Parathyroid adenoma (tissue), 2 donors: ENCODE measurements at regions not wholly inside any gene's neighbourhood (a gene's known extent, or its start where the extent isn't known, plus 50 kb on each side); places are given as distances from the start of the nearest gene placed in this dataset.

Source experiments
- H2AFZ ChIP-seq: fragments of 300-600 bp; sonication (generic); one replicate; pipeline ENCODE4 v1.7.0; 2017; ENCODE audit warnings: antibody characterized with exemption, mild to moderate bottlenecking
- H3K27ac ChIP-seq: fragments of 300-600 bp; sonication (generic); one replicate; pipeline ENCODE4 v1.7.0; 2017
- H3K27me3 ChIP-seq: fragments of 300-600 bp; sonication (generic); one replicate; pipeline ENCODE4 v1.7.0; 2017; ENCODE audit warnings: low read length; ENCODE audit not compliant: control insufficient read depth, insufficient read depth
- H3K36me3 ChIP-seq: fragments of 300-600 bp; sonication (generic); one replicate; pipeline ENCODE4 v1.7.0; 2017; ENCODE audit warnings: low read length; ENCODE audit not compliant: control insufficient read depth, insufficient read depth
- H3K4me1 ChIP-seq: fragments of 300-600 bp; sonication (generic); one replicate; pipeline ENCODE4 v1.7.0; 2017; ENCODE audit warnings: control low read depth
- H3K4me2 ChIP-seq: fragments of 300-600 bp; sonication (generic); one replicate; pipeline ENCODE4 v1.7.0; 2017; ENCODE audit warnings: low read length
- H3K4me3 ChIP-seq: fragments of 300-600 bp; sonication (generic); one replicate; pipeline ENCODE4 v1.7.0; 2017; ENCODE audit warnings: low read depth, low read length
- H3K79me2 ChIP-seq: fragments of 300-600 bp; sonication (generic); one replicate; pipeline ENCODE4 v1.7.0; 2017; ENCODE audit warnings: control low read depth
- H3K9ac ChIP-seq: fragments of 300-600 bp; sonication (generic); one replicate; pipeline ENCODE4 v1.7.0; 2017; ENCODE audit warnings: mild to moderate bottlenecking
- H3K9me3 ChIP-seq: fragments of 300-600 bp; sonication (generic); one replicate; pipeline ENCODE4 v1.7.0; 2017; ENCODE audit warnings: low read length; ENCODE audit not compliant: control insufficient read depth
- TF ChIP-seq, protein P1 (sequence below): fragments of 300-600 bp; sonication (generic); IDR thresholded peaks from one replicate; pipeline ENCODE4 v1.7.0; 2017; ENCODE audit warnings: antibody characterized with exemption, mild to moderate bottlenecking
- donor health status: primary hyperparathyroidism.

- Histone ChIP-seq H3K4me1 (peaks cover 7% of the 10 kb centered on the region), H3K4me2 (no peak overlapping the region), H3K36me3 (no peaks in the 10 kb centered on the region), H3K27me3 (no peaks in the 10 kb centered on the region), H3K9me3 (no peaks in the 10 kb centered on the region), H3K27ac (no peak overlapping the region), H3K4me3 (no peak overlapping the region), H3K79me2 (no peaks in the 10 kb centered on the region), H3K9ac (no peak overlapping the region), H2AFZ (no peak overlapping the region)
- TF ChIP-seq, protein P1, sequence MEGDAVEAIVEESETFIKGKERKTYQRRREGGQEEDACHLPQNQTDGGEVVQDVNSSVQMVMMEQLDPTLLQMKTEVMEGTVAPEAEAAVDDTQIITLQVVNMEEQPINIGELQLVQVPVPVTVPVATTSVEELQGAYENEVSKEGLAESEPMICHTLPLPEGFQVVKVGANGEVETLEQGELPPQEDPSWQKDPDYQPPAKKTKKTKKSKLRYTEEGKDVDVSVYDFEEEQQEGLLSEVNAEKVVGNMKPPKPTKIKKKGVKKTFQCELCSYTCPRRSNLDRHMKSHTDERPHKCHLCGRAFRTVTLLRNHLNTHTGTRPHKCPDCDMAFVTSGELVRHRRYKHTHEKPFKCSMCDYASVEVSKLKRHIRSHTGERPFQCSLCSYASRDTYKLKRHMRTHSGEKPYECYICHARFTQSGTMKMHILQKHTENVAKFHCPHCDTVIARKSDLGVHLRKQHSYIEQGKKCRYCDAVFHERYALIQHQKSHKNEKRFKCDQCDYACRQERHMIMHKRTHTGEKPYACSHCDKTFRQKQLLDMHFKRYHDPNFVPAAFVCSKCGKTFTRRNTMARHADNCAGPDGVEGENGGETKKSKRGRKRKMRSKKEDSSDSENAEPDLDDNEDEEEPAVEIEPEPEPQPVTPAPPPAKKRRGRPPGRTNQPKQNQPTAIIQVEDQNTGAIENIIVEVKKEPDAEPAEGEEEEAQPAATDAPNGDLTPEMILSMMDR, result no peak
Observed at GRCh38 chr3:62938583-62938982, 63.4 kb upstream of the CADPS start.

- no peaks in the 10 kb centered on the region for H3K27me3 ChIP-seq
- H3K4me1 ChIP-seq, result peaks cover 7% of the 10 kb centered on the region
- no peaks in the 10 kb centered on the region for H3K36me3 ChIP-seq
- H3K9me3 ChIP-seq, result no peaks in the 10 kb centered on the region
- no peaks in the 10 kb centered on the region for H3K79me2 ChIP-seq
- TF ChIP-seq, protein P1, result no peak
- no peak overlapping the region for H2AFZ ChIP-seq
- no peak overlapping the region for H3K4me2 ChIP-seq
- H3K9ac ChIP-seq, result no peak overlapping the region
- no peak overlapping the region for H3K4me3 ChIP-seq
- H3K27ac ChIP-seq, result no peak overlapping the region
Observed at GRCh38 chr3:62939707-62940106, 64.5 kb upstream of the CADPS start.

- Histone ChIP-seq H3K36me3 (no peaks in the 10 kb centered on the region), H3K4me1 (peaks cover 7% of the 10 kb centered on the region), H3K9me3 (no peaks in the 10 kb centered on the region), H3K27me3 (no peaks in the 10 kb centered on the region), H3K9ac (no peak overlapping the region), H3K27ac (peak overlapping the region; percentile 63), H2AFZ (peak overlapping the region; percentile 85), H3K4me3 (no peak overlapping the region), H3K79me2 (no peaks in the 10 kb centered on the region), H3K4me2 (no peak overlapping the region)
- TF ChIP-seq, protein P1, result no peak
Observed at GRCh38 chr3:62940771-62941563, 65.8 kb upstream of the CADPS start.

DNA sequence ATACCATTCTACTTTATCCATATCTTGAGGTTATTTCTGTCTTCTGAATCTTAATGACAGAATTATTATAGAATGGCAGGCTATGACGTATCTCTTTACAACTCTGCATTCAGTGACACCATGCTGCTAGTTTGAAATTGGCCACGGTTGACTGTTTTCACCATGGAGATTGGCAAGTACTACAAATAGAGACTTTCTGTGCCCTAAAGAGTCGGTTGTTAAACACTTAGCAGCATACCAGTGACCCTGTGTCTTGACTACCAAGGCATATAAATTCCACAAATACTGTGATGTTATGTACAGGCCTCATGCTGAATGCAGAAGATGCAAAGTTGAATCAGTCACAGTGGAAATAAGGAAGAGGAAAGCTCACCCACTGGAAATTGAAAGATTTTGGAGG lies 67.0 kb upstream of the CADPS start:
- Histone ChIP-seq H3K79me2 (no peaks in the 10 kb centered on the region), H3K4me3 (no peak overlapping the region), H3K9ac (no peak overlapping the region), H3K4me2 (no peak overlapping the region), H3K36me3 (no peaks in the 10 kb centered on the region), H2AFZ (no peak overlapping the region), H3K27me3 (no peaks in the 10 kb centered on the region), H3K4me1 (peaks cover 5% of the 10 kb centered on the region), H3K27ac (no peak overlapping the region), H3K9me3 (no peaks in the 10 kb centered on the region)
- TF ChIP-seq, protein P1, result no peak

DNA sequence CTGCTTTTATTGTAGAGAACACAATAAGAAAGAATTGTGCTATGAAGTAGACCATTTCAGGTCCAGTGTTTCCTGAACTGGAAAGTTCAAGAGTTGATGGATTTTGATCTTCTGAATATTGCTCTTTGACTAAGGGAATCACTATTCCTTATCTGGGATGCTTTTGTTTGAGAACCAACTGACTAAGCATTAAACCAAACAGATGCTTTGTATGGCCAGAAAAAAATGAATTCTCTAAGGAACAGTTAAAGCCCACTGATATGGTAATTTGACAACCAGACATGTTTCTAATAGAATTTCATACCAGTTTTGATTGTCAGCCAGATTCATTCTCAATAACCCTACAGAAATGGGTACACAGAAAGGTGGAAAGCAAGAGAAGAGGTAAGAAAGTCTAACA lies 67.5 kb upstream of the CADPS start:
- no peak overlapping the region for H3K4me3 ChIP-seq
- H3K36me3 ChIP-seq, result no peaks in the 10 kb centered on the region
- H3K4me1 ChIP-seq, result peaks cover 5% of the 10 kb centered on the region
- H3K79me2 ChIP-seq, result no peaks in the 10 kb centered on the region
- no peak overlapping the region for H3K9ac ChIP-seq
- H3K9me3 ChIP-seq, result no peaks in the 10 kb centered on the region
- no peaks in the 10 kb centered on the region for H3K27me3 ChIP-seq
- peak overlapping the region; percentile 5 for H2AFZ ChIP-seq
- H3K4me2 ChIP-seq, result no peak overlapping the region
- no peak overlapping the region for H3K27ac ChIP-seq
- TF ChIP-seq, protein P1, result no peak
